ENCODE measurements at regions not wholly inside any gene's neighbourhood (a gene's known extent, or its start where the extent isn't known, plus 50 kb on each side); places are given as distances from the start of the nearest gene placed in this dataset.

DNA sequence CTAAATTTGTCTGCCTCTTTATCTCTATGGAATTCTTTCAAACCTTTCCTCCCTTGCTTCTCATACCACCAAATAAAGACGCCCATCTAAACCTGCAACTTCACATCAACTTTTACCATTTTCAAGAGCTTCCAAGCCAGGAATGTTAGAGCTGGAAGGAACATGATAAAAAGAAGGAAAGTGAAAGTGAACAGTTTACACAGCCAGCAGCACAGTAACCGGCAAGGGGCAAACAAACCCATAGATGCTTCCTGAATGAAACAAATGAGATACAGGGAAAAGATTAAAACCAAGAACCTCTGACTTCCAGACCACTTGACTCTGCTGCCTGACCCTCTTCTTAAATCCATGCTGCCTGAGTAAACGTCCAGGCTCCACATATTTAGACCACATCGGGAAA is 231.1 kb upstream of the CA10 start:
- no peak for DNase-seq (ENCODE audit: low spot score)

GRCh38 chr17:52388941-52389340 is 230.4 kb upstream of the CA10 start:
- DNase-seq (ENCODE audit: low spot score), result no peak

GRCh38 chr17:52384695-52385094 is 226.2 kb upstream of the CA10 start:
- DNase-seq (ENCODE audit: low spot score), result no peak

DNA sequence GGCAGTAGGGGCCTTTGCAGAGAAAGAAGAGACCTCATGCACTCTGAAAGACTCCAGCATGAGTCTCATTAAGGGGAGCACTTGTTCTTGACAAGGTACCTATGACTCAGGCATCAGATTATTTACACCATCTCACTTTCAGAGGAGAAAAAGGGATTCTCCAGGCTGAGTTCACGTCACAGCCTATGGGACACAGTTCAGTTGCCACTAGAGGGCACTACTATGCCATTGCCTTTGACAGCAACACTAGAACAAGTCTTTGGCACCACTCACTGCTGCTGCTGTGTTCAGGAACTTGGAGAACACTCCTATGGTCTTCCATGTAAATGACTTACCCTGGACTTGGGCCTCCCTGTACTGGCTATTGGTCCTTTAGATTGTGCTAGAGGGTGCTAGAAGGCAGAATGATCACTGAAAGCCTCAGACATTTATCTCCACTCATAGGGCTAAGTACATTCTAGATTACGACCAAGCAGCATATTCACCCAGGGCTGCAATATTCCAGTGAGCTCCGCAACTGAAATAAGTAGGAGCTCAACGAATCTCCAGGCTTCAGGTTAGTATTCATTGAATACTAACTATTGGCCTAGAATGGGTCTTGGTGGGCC is 225.1 kb upstream of the CA10 start:
- DNase-seq (ENCODE audit: low spot score), result peak; percentile 59

DNA sequence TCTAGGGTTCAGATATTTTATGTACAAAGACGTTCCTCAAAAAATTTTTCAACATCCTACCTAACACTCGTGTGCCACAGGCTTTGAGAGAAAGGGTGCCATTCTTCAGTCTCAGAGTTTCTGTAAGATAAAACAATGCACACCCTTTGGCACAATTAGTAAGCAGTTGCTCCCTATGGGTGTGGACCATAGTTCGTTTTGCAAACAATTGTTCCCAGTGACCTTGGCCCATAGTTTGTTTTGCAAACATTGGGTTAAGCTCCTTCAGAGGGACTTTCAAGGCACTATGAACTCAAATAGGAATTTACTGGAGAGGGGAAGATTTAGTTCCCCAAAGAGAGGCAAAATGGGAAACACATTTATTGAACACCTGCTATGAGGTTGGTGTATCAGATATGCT is 220.3 kb upstream of the CA10 start:
- no peak for DNase-seq (ENCODE audit: low spot score)

- no peak for DNase-seq (ENCODE audit: low spot score)
Observed at GRCh38 chr17:52376137-52376536, 217.6 kb upstream of the CA10 start.

- no peak for DNase-seq (ENCODE audit: low spot score)
Observed at GRCh38 chr17:52368886-52369285, 210.4 kb upstream of the CA10 start.

- DNase-seq (ENCODE audit: low spot score), result no peak
Observed at GRCh38 chr17:52357854-52358253, 199.3 kb upstream of the CA10 start.

DNA sequence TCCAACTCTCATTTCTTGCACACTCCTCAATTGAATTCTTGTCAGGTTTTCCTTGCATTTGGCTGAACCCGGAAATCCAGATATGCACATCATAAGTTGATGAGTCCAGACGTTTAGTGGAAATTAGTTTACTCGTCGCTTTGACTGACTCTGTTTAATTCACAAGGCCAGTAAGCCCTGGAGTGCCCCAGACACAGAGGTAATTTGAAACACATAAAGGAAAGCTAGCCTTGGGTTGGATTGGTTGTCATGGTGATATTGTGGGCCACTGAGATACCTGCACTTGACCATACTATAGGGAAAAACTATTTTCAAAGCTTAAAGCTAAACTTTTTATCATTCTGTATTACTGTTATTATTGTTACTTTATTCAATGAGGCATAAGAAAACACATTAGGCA is 178.3 kb upstream of the CA10 start:
- DNase-seq (ENCODE audit: low spot score), result no peak

GRCh38 chr17:52306314-52306713 is 147.8 kb upstream of the CA10 start:
- no peak for DNase-seq (ENCODE audit: low spot score)

GRCh38 chr17:52298881-52299280 is 140.4 kb upstream of the CA10 start:
- no peak for DNase-seq (ENCODE audit: low spot score)

- peak; percentile 38 for DNase-seq (ENCODE audit: low spot score)
Observed at GRCh38 chr17:52297230-52298010, 138.9 kb upstream of the CA10 start.

DNA sequence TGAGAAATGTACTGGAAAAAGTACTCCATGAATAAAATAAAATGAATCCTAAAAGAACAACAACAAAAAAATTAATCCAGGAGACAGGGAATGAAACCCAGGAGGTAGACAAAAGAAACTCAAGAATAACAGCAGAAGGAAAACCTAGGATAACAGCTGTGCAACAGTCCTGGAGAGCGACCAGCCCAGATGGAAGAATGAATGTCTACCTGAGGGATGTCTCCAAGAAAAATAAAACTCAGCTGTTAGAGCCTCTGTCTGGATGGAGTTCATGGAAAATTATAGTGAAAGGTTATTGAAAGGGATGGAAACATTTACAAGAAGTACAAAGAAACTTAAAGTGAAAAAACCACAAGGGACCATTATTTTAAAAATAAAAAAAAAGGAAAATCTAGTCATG is 135.8 kb upstream of the CA10 start:
- no peak for DNase-seq (ENCODE audit: low spot score)

- DNase-seq (ENCODE audit: low spot score), result no peak
Observed at GRCh38 chr17:52287611-52288010, 129.1 kb upstream of the CA10 start.

DNA sequence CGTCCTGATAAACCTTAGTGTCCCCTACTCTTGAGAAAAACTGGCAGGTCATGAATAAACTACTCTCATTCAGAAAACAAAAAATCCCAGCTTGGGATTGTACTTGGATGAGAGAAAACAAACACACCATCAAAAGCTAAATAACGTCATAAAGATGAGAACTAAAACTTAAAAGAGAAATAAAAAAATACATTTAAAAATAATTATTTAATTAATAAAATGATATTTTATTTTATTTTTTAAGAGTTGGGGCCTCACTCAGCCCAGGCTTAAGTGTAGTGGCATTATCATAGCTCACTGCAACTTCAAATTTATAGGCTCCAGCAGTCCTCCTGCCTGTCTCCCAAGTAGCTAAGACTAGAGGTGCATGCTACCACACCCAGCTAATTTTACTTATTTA is 125.4 kb upstream of the CA10 start:
- no peak for DNase-seq (ENCODE audit: low spot score)

DNA sequence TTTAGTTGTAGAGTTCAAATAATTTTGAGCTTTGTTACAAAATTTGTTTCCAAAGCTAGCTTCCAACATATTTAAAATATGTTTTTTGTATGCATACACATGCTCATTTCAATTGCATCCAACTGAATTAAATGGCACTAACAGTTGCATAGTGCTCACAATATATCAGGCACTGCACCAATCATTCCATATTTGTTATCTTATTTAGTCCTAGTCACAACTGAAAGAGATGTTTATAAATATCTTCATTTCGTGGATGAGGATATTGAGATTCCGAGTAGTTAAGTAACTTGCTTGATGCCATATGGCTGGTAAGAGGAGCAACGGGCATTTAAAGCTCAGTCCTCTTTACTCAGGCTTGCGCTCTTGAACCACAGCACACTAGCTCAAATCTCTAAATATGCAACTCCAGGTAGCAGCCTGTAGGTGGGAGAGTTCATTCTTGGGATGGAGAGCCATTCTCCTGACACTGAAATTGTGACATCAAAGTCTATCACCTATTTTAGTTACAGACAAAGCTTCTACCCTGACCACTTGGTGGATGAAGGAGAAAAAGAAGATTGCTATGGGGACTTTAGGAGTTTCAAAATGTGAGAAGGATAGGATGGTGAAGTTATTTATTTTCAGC is 118.0 kb upstream of the CA10 start:
- no peak for DNase-seq (ENCODE audit: low spot score)

DNA sequence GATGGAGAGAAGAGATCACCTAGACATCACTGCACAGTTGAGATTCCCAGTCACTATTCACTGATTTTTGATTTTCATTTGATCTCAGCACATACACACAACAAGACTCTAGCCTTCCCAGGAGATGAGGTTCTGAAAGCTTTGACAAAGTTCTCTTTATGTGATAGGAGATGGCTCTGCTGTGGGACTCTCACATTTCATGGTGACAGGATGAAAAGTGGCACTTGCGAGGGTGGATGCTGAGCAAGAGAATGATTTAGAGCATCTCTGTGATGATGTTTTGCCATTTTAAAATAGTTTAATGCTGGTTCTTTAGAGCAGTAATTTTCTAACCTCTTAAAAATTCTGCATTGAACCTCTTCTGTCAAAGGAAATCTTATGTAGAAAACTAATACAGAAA is 113.3 kb upstream of the CA10 start:
- DNase-seq (ENCODE audit: low spot score), result no peak

DNA sequence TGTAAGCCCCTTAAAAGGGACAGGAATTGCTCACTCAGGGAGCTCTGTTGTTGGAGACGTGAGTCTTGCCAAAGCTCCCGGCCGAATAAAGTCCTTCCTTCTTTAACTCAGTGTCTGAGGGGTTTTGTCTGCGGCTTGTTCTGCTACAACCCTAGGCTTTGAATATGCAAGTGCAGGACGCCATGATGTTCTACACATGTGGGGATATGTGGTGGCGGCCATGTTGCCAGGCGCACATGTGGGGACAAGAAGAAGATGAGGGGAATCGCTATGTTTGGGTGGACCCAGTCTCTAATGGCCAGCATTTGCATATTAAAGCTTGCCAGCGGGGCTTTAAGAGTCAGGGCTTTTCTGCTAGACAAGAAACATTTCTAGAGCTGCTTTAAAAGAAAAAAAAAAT is 96.8 kb upstream of the CA10 start:
- no peak for DNase-seq (ENCODE audit: low spot score)

GRCh38 chr17:52244689-52245088 is 86.2 kb upstream of the CA10 start:
- no peak for DNase-seq (ENCODE audit: low spot score)

- no peak for DNase-seq (ENCODE audit: low spot score)
Observed at GRCh38 chr17:52242268-52242667, 83.8 kb upstream of the CA10 start.

DNA sequence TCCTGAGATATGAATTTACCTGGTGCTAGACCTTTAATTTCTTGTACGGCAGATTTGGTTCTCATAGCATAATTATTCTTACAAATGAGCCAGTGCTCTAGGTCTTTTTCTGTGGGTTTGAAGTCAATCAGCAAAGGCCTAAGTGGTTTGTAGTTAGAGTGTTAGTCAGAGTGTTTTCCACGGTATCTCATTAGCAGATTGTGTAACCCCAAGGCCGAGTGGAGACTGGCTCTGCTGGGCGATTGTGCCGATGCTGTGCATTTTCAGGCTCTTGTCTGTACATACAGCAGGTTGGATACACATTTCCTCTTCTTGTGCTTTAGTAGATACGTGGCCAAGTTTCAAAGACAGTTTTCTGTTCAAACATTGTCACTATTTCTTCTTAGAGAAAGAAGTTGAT is 78.6 kb upstream of the CA10 start:
- DNase-seq (ENCODE audit: low spot score), result no peak

DNA sequence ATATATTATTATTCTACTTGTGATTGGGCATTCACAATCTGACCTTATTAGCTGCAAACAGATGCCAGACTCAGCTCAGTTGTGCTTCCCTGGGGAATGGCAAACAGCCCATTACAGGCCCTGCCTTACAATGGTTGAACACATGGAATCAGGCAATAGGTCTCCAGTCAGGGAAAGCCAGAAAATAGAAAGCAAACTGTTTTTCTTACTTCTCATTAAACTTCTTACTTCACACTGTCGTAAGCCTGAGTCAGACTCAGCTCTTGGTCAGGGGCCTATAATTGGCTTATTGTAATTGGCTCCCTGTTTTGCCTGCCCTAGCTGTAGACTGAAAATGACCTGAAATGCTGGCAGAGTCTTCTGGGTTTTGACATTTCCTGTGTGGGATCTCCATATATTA is 77.0 kb upstream of the CA10 start:
- DNase-seq (ENCODE audit: low spot score), result peak; percentile 72

- DNase-seq (ENCODE audit: low spot score), result no peak
Observed at GRCh38 chr17:52233632-52234031, 75.1 kb upstream of the CA10 start.

- no peak for DNase-seq (ENCODE audit: low spot score)
Observed at GRCh38 chr17:52233176-52233575, 74.7 kb upstream of the CA10 start.
